OCI-LY1 (cell line): ENCODE measurements at regions not wholly inside any gene's neighbourhood (a gene's known extent, or its start where the extent isn't known, plus 50 kb on each side); places are given as distances from the start of the nearest gene placed in this dataset.

Experiments used
- EZH2 ChIP-seq: fragments of 200-600 bp; sonication (generic), shearing (Covaris generic); IDR thresholded peaks from 2 replicates; pipeline ENCODE4 v1.8.0; 2017; ENCODE audit warnings: borderline replicate concordance, mixed run types, mild to moderate bottlenecking, antibody characterized with exemption, low read length, moderate library complexity, mixed read lengths
- TF ChIP-seq, protein P1 (sequence below): fragments of 200-600 bp; sonication (generic), shearing (Covaris generic); IDR thresholded peaks from 2 replicates; pipeline ENCODE4 v1.5.1; 2017; ENCODE audit warnings: mild to moderate bottlenecking, antibody characterized with exemption, low read length, moderate library complexity, mixed read lengths

GRCh38 chr6:92706976-92707375 is 712.4 kb downstream of the EPHA7 start:
- TF ChIP-seq, protein P1, sequence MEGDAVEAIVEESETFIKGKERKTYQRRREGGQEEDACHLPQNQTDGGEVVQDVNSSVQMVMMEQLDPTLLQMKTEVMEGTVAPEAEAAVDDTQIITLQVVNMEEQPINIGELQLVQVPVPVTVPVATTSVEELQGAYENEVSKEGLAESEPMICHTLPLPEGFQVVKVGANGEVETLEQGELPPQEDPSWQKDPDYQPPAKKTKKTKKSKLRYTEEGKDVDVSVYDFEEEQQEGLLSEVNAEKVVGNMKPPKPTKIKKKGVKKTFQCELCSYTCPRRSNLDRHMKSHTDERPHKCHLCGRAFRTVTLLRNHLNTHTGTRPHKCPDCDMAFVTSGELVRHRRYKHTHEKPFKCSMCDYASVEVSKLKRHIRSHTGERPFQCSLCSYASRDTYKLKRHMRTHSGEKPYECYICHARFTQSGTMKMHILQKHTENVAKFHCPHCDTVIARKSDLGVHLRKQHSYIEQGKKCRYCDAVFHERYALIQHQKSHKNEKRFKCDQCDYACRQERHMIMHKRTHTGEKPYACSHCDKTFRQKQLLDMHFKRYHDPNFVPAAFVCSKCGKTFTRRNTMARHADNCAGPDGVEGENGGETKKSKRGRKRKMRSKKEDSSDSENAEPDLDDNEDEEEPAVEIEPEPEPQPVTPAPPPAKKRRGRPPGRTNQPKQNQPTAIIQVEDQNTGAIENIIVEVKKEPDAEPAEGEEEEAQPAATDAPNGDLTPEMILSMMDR: no peak
- no peak for TF ChIP-seq EZH2
